ENCODE measurements at regions not wholly inside any gene's neighbourhood (a gene's known extent, or its start where the extent isn't known, plus 50 kb on each side); places are given as distances from the start of the nearest gene placed in this dataset.

DNA sequence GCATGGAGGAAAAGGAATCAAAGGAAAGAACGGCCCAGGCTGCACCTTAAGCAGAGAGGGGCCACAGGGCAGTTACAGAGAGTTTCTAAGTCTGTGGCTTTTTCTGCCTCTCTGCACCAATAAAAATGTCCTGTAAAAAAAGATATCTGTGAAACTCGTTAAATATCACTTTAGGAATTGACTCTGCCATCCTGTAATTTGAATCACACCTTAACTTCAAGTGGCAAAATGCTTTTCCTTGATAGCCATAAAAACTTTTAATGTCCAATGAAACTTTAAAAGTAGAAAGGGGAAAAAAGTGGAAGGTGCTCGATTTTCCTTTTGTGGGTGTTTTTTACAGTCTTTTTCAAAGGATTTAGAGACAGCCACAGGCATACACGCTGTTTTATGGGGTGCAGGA is 255.7 kb downstream of the ARRDC4 start:
- H3K79me2 ChIP-seq (ENCODE audit: control insufficient read depth, insufficient read depth, low read length): no peaks in the 10 kb centered on the region
- no peaks in the 10 kb centered on the region for H3K4me1 ChIP-seq (ENCODE audit: control insufficient read depth, extremely low read depth, insufficient read depth, low read length)
- no peak overlapping the region for H3K9ac ChIP-seq (replicated peaks; ENCODE audit: extremely low read depth, insufficient read depth, low read length)
- no peak overlapping the region for H3K4me2 ChIP-seq (ENCODE audit: insufficient read depth, low read length)
- dilution Hi-C loops (cut with MboI; ENCODE audit: extremely low pct_ligation_motif_present, low sequenced_read_pairs) (no loop called here), intact Hi-C loops (cut with micrococcal nuclease) (no loop called here)
- CTCF ChIA-PET: no interaction called here
- no peaks in the 10 kb centered on the region for H3K9me1 ChIP-seq (replicated peaks; ENCODE audit: control insufficient read depth, extremely low read depth, insufficient read depth, low read length)
- H3K9me3 ChIP-seq (replicated peaks; ENCODE audit: control insufficient read depth, insufficient read depth, low read length): no peaks in the 10 kb centered on the region
- no TSS peak for BruUV-seq (replicated peaks)
- no peaks in the 10 kb centered on the region for H4K20me1 ChIP-seq (replicated peaks; ENCODE audit: control insufficient read depth, extremely low read depth, insufficient read depth, low read length)
- FAIRE-seq (no peak), DNase-seq (ENCODE audit: low read depth, low spot score) (no peak)
- no peaks in the 10 kb centered on the region for H3K36me3 ChIP-seq (ENCODE audit: control insufficient read depth in 2 of 2, extremely low read depth in 1 of 2, insufficient read depth in 2 of 2, low read length in 2 of 2)
- H3K4me3 ChIP-seq (replicated peaks in 1 of 3; ENCODE audit: insufficient read depth in 1 of 3, low read depth in 1 of 3, low read length in 3 of 3): no peak overlapping the region
- POLR2A ChIA-PET: no interaction called here
- H3K27ac ChIP-seq (ENCODE audit: insufficient read depth, low read depth, low read length): no peak overlapping the region
- no peak overlapping the region for H2AFZ ChIP-seq (ENCODE audit: low read depth, low read length)
- H3K27me3 ChIP-seq (ENCODE audit: control insufficient read depth in 2 of 2, insufficient read depth in 2 of 2, low read length in 2 of 2): no peaks in the 10 kb centered on the region
- no peak for TF ChIP-seq POLR2AphosphoS5 (IDR thresholded peaks at IDR 0.05; ENCODE audit: insufficient read depth, low read depth, low read length)
- TF ChIP-seq FOS (IDR thresholded peaks at IDR 0.05; ENCODE audit: borderline replicate concordance, insufficient read depth, low read length): no peak
- TF ChIP-seq, protein P1, sequence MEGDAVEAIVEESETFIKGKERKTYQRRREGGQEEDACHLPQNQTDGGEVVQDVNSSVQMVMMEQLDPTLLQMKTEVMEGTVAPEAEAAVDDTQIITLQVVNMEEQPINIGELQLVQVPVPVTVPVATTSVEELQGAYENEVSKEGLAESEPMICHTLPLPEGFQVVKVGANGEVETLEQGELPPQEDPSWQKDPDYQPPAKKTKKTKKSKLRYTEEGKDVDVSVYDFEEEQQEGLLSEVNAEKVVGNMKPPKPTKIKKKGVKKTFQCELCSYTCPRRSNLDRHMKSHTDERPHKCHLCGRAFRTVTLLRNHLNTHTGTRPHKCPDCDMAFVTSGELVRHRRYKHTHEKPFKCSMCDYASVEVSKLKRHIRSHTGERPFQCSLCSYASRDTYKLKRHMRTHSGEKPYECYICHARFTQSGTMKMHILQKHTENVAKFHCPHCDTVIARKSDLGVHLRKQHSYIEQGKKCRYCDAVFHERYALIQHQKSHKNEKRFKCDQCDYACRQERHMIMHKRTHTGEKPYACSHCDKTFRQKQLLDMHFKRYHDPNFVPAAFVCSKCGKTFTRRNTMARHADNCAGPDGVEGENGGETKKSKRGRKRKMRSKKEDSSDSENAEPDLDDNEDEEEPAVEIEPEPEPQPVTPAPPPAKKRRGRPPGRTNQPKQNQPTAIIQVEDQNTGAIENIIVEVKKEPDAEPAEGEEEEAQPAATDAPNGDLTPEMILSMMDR (IDR thresholded peaks at IDR 0.05; ENCODE audit: extremely low read depth in 1 of 2, insufficient read depth in 1 of 2, low read depth in 1 of 2, low read length in 2 of 2): no peak
- no peak for TF ChIP-seq GATA2 (IDR thresholded peaks at IDR 0.05; ENCODE audit: insufficient read depth, insufficient read length, low read depth, low read length)
- TF ChIP-seq EZH2 (IDR thresholded peaks at IDR 0.05; ENCODE audit: borderline replicate concordance, low read depth, low read length, severe bottlenecking): no peak
- TF ChIP-seq JUN (IDR thresholded peaks at IDR 0.05; ENCODE audit: borderline replicate concordance, insufficient read depth, insufficient read length, low read depth): no peak
- no peak for TF ChIP-seq MYC (IDR thresholded peaks at IDR 0.05; ENCODE audit: low read depth, low read length)
- TF ChIP-seq POLR2A (IDR thresholded peaks at IDR 0.05; ENCODE audit: low read depth, low read length): no peak
- TF ChIP-seq, protein P2, sequence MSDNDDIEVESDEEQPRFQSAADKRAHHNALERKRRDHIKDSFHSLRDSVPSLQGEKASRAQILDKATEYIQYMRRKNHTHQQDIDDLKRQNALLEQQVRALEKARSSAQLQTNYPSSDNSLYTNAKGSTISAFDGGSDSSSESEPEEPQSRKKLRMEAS (IDR thresholded peaks at IDR 0.05; ENCODE audit: insufficient read depth, insufficient read length): no peak
